Fibroblast of skin of back (primary cell): ENCODE measurements at regions not wholly inside any gene's neighbourhood (a gene's known extent, or its start where the extent isn't known, plus 50 kb on each side); places are given as distances from the start of the nearest gene placed in this dataset.
A peak's percentile ranks its signal among the peaks of the same experiment; 100 is the strongest.
"Not testable (repeated sequence)": the region's sequence is repeated elsewhere in the genome, so short reads cannot be mapped to it uniquely, and the experiment has no call there.

Experiments
- DNase-seq: peaks from one replicate; pipeline ENCODE4 v3.0.0-alpha.2; 2013

DNA sequence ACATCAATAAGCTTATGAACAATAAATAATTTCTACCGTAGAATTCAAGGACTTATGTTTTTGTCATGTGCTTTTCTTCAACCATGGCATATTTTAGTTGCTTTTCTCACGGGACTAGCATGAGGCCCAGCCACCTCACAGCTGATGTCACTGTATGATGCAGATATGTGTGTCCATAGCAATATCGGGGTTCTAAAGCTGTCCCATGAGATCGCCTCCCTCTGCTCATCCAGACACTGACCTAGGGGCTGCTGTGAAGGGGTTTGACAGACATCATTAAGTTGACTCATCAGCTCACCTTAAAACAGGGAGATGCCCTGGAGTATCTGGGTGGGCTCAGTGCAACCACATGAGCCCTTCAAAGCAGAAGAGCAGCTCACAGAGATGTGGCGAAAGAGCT lies 210.3 kb upstream of the AJAP1 start:
- no peak for DNase-seq

DNA sequence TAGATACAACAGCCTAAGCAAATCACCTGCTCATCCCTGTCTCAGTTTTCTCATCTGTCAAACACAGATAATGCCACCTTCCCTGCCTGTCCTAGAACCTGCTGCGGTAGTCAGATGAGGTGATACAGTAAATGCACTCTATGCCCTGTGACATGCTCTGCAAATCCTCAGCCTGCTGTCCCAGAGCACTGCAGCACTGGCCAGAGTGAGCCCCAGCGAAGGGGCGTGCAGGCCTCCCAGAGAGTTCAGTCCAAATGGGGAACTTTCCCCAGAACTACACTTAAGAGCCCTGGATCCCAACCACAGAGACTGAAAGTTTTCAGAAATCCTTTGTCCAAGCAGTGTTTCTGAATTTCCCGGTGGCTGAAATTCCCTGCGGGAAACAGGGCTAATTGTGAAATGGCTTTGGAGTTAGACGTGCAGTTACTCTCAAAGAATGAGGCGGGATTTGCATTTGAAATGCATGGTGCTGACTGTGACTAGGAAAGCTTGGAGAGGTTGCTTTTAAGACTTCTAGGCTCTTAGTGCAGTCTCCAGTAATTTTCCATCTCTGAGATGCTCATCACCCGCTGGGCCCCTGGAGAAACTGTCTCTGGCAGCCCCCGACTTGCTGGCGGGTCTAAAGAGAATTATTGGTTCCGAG lies 206.5 kb upstream of the AJAP1 start:
- DNase-seq = no peak

DNA sequence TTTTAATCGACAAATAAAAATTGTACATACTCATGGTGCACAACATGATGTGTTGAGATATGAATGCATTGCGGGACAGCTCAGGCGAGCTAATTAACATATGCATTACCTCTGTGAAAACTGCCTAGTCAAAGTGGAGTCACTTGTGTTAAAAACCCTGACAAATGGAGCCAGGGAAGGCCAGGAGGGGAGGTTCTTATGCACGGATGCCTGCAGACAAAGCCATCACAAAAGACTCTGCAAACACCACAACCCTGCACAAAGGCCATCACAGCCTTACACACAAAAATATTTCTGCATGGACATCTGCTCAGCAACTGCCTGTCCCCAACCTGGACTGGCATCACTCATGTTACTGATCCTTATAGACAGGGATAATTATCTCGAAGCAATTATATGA lies 204.4 kb upstream of the AJAP1 start:
- no peak for DNase-seq

DNA sequence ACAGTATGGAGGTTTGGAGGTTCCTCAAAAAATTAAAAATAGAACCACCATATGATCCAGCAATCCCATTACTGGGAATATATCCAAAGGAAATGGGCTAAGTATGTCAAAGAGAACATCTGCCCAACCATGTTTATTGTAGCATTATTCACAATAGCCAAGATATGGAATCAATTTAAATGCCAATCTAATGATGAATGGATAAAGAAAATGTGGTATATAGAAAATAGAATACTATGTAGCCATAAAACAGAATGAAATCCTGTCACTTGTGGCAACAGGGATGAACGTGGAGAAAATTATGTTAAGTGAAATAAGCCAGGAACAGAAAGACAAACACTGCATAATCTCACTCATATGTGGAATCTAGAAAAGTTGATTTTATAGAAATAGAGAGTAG lies 201.7 kb upstream of the AJAP1 start:
- peak; percentile 75 for DNase-seq

DNA sequence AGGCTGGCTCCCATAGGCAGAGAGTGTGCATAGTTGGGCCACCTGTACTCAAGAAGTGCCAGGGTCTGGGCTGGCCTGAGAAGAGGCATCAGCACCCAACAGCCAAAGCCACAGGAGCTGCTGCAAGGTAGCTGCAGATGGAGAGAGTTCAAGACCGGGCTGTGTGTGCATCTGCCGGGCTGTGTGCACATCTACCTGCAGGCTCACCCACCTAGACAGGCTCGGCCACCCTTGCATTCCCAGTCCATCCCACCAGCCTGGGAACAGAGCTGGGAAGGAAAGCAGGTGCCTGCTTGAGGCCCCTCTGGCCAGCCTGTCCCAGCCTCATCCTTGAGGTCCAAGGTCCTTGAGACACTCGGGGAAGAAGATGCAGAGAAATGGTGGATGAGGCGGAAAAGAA lies 194.4 kb upstream of the AJAP1 start:
- no peak for DNase-seq

DNA sequence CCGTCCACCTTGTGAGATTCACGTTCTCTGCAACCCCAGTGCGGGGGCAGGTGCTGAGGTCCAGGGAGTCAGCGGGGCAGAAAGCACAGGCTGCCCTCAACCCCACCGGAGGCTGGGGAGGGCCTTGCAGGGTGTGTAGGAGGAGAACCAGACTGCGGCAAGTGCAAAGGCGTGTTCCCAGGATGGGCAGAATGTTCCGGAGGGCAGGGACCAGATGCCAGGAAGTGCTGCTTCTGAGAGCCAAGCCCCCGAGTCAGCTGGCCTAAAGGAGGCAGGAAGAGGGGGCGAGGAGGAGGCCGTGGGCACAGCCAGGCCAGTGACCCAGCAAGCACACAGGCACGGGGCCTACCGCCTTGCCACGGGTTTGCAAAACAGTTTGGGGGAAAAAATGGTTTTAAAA lies 193.8 kb upstream of the AJAP1 start:
- no peak for DNase-seq

DNA sequence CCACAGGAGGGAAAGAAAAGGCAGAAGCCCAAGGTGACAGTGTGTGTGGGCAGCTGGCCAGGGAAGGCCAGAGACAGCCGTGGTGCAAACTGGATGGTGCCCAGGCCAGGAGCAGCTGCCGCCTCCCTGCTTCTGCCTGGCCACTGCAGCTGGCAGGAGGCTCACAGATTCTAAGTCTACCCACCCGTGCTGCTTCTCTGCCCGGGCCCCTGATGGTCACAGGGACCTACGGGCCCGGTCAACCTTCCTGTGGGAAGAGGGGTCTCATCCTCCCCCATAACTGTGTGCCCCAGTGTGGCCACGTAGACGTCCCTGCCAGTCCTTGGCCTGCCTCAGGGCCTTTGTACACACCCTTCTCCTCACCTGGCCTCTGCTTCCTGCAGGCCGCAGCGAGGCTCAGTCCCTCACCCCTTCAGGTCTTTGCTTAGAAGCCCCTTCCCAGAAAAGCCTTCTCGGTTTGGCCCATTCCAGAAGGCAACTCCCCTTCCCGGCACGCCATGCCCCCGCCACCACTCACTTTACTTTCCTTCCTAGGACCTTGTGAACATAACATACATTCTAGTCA lies 192.6 kb upstream of the AJAP1 start:
- DNase-seq = no peak

DNA sequence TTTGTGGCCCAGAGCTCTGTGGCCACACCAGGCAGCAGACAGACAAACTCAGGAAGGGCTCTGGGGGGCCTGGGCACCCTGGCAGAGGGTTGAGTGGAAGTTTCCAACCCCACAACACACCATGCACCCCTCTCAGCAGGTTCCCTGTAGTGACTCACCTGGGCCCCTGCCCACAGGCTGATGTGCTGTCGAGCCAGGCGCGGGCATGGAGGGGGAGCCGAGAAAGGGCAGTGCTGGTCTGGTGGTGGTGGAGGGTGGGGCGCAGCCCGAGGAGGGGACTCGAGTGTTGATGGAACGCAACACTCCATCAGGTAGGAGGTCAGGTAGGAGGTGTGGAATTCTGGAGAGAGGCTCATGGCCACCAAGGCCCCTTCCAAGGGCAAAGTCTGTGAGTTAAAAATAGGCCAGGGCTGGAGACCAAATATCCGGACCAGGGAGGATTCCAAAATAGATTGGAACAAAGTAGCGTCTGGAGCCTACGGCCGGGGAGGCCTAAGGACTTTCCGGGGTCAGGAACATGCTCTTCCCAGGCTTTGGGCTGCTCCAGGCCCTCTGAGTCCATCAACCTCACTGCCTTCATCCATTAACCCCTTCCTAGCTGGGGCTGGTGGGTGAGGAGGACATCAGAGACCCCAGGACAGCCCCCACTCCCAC lies 191.5 kb upstream of the AJAP1 start:
- no peak for DNase-seq

DNA sequence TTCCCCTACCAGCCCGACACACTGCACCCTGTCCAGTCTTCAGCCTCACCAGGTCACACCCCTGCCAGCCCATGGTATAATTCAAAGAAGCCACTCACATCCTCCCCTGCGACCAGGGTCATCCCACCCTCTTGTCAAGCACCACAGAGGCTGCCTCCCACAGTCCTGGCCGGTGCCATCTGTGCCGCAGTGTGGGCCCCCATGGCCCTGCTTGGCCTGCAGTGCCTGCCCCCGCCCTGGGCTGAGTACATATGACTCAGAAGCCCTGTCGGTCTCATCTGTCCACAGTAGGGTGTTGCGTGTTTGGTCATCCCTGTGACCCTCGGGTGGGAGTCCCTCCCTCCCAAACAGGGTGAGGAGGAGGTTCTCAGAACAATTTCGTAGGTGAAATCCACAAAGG lies 190.8 kb upstream of the AJAP1 start:
- DNase-seq = no peak

DNA sequence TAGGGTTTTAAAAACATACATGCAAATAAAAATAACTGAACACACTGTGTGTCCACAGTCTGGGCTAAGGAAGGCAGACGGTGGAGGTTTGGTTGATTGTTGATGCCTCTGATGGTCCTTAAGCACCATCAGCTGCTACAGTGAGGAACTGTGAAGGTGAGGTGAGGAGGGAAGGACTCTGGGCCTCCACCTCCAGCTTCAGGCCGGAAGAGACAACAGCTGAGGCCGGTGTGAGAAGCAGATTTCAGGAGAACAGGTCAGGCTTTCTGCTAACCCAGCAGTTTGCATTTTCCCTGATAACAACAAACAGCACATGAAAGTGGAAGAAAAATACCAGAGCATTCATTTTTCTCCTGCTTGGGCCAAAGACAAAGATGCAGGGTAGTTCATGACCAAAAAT lies 189.9 kb upstream of the AJAP1 start:
- no peak for DNase-seq

DNA sequence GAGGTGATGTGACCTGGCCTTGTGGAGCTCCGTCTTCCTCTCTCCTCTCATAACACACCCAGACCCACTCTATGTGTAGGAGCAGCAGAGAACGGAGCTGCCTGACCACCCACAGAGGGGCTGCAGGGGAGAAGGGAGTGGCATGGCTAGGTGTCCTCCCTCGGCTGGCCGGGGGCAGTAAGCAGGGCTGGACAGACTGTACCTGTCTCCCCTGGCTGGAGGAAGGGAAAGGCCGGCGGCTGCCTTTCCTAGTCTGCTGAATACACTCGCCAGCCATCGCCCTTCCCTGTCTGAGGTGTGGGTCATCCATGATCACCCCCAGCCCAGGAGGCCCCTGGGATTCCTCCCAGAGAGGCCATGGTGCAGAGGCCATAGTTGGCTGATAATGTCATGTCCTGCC lies 187.2 kb upstream of the AJAP1 start:
- no peak for DNase-seq

DNA sequence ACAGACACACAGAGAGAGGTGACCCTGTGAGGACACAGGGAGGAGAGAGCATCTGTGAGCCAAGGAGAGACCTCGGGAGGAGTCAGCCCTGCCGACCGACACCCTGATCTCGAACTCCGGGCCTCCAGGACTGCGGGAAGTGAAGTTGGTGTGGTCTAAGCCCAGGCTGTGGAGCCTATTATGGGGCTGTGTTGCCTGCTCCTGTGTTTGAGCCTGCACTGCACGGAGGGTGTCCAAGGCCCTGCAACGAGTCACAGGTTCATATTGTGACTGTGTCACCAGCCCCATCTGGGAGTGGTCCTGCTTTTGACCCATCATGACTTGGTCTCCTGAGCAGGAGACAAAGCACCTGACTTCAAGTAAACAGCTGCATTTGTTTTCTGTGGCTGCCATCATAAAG lies 186.0 kb upstream of the AJAP1 start:
- DNase-seq = no peak

DNA sequence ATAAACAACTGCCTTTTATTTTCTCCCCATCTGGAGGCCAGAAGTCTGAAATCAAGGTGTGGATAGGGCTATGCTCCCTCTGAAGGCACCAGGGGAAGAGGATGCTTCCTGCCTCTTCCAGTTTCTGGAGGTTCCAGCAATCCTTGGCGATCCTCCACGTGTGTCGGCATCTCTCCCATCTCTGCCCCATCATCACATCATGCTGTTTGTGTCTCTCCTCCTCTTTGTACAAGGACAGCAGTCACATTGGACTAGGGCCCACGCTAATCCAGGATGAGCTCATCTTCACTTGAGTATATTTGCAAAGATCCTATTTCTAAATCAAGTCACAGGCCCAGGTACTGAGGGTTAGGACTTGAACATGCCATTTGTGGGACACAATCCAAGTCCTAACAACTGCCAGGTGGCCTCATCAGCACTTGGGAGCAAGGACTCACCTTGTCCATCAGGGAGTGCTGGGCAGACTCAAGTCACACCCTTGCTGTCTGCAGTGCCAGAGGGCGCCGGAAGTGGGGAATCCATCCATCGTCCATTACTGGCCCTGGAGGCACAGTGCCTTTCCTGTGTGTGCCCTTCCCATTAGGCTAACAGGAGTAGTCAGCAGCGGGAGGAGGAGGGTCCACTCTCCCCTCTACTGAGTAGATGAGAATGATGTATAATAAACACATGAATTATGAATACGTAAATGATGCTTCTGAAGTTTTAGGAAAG lies 185.4 kb upstream of the AJAP1 start:
- DNase-seq = no peak

DNA sequence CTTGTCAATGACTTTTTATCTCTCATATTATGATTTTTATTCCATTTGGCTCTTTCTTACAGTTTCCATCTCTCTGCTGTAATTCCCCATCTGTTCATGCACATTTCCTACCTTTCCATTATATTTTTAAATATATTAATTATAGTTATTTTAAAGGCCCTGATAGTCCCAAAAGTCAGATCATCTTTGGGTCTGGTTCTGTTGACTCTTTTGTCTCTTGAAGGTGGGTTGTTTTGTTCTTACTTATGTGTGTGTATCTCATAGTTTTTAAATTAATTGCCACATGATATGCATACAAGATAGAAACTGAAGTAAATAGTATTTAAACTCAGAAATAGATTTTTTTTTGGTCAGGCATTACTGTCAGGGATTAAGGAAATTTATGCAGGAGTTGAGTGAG lies 178.0 kb upstream of the AJAP1 start:
- DNase-seq = no peak

DNA sequence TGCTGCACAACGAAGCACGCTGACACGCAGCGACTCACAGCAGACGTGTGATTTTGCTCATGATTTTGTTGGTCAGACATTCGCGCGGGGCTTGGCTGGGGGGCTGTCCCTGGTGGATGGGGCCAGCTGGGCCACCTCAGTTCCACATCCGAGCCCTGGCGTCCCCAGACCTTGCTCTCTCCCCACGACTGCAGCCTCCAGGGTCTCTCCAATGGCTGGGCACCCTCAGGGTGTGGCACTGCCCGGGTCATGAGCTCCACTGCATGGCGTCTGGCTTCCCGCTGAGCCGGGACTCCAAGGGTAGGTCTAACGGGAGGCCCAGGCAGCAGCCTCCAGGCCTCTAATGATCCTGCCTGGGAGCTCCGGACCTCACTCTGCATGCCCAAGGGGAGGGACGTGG lies 173.0 kb upstream of the AJAP1 start:
- DNase-seq = no peak

DNA sequence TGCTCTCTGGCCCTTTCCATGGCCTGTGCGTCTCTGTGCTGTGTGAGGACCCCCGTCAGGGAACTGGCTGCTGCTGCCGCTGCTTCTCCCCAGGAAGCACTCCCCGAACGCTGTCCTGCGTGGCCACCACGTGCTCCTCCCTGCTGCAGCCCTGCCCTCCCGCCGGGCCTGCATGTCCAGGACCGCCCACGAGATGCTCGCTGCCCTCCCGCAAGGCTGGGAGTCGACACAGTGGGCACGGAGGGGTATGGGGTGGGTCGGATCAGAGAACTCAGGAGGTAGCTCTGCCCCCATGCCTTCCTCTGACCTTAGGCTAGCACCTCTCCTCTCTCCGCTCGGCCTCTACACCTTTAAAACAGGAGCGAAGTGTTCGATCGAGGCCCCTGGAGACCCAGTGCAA lies 171.9 kb upstream of the AJAP1 start:
- DNase-seq = no peak

DNA sequence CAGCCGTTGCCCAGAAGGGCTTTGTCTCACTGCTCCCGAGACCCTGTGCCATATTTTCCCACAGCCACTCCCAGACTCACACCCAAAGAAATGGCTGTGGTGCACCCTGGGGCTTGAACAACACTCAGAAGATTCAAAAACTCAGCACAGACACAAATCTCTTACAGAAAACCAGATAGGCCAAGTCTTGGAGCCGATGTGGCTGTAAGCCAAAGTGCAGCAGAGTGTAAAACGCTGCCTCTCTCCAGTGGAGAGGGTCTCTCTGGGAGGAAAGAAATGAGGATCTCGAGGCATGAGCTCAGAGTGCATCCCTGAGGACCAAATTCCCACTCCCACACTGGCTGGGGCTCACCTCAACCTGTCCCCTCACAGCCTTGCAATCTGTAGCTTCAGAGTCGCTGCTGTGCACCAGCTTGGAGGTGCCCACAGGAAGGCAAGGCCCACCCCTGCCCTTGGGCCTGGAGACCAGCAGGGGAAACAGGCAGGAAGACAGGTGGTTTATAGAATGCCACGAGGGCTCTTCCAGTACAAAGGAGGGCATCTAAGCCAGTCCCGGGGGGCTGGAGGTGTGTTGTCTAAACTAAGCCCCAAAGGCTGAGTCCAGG lies 171.3 kb upstream of the AJAP1 start:
- no peak for DNase-seq

DNA sequence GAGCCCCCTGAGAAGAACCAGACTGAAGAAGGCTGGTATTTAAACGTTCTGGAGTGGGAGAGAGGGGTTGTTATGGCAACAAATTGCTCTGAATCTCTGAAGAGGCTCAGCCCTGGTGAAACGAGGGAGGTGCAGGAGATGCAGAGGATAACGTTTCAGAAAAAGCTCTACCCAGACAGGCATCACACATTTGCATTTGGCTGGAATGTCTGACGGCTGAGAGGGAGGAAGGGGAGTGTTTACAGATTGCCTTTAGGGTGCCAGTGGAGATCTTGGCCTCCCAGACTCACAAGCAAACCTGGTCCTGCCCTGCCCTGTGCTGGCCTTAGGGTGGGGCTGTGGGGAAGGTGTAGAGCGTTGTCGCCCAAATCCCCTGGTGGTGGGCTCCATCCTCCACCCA lies 169.0 kb upstream of the AJAP1 start:
- DNase-seq = no peak

DNA sequence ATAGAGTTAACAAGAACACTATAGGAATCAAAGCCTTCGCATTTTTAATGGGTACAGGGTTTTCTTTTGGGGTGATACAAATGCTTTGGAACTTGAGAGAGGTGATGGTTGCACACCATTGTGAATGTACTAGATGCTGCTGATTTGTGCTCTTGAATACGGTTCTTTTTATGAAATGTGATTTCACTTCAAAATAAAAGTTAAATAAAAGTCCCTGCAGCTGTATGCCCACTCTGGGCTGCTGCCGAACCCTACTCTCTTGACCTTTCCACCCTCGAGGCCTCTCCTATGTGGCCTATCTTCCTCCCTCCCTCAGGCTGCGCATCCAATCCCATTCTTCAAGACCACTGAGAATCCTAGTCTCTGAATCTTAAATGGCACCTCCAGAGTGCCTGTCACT lies 168.5 kb upstream of the AJAP1 start:
- DNase-seq = no peak

DNA sequence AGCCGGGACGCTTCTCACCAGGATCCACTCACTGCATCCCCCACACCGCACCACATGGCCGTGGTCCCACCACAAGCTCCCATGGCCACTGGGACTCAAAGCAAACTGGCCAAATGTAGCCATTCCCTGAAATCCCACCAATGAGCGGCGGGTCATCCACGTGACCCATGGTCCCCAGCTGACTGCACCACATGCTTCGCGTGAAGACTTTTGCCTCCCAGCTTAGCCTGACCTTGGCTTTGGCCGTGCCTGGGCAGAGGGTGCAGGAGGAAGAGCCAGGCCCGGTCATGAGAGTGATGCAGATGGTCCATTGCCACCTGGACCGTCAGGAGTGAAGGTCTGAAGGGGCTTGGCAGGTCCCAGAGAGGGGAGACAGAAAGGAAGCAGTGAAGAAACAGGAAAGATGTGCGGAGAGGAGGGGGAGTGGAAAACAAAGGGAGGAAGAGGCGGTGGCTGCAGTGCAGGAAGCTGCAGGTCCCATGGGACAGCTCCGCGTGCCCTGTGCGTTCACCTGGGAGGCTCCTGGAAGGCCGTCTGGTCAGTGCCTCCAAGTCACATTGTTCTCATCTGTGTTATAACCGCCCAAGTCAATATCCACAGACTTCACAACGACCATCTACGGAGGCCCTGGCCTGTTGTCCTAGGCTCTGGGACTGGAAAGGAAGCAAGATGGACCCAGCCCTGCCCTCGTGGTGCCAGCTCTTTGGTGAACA lies 167.8 kb upstream of the AJAP1 start:
- no peak for DNase-seq

DNA sequence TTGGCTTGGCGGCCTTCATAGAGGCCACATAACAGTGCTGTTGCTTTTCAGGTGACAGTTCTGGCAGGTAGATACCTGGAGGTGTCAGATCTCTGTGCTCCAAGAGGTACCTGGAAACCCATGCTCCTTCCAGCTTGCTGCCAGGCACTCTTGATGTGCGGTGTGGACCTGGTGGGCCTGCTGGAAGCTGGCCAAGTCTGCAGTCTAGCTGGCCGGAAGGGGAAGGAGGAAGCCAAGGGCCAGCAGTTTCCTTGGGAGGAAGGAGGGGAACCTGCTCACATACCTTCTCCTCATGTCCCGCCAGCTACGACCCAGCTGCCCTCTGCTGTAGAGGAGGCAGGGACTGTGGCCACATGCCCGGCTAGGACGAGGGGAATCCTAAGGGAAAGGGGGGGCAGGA lies 166.4 kb upstream of the AJAP1 start:
- DNase-seq = no peak

DNA sequence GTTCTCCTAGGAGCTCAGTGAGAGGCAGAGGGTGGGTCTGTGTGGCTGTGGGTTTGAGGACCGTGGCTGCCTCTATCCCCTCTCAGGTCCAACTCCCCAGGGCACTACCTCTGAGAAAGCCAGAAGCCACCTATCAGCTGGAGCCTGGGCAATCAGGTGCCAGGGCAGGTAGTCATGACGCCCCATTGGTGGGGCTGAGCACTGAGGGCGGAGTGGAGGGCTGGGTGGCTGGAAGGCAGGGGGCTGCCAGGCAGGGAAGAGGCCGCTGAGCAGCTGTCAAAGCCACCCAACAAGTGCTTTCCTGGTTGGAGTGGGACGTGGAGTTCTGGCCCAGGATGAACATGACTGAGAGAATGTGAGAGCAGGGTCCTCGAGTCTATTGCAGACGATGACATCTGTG lies 164.9 kb upstream of the AJAP1 start:
- DNase-seq = no peak

DNA sequence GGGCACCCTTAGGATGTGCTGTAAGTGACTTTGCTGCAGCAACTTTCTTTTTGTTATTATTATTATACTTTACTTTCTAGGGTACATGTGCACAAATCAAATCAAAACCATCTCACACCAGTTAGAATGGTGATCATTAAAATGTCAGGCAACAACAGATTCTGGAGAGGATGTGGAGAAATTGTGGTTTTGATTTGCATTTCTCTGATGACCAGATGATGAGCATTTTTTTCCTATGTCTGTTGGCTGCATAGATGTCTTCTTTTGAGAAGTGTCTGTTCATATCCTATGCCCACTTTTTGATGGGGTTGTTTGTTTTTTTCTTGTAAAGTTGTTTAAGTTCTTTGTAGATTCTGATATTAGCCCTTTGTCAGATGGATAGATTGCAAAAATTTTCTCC lies 164.4 kb upstream of the AJAP1 start:
- not testable (repeated sequence) for DNase-seq
